GM21786 (cell line): ENCODE measurements at regions not wholly inside any gene's neighbourhood (a gene's known extent, or its start where the extent isn't known, plus 50 kb on each side); places are given as distances from the start of the nearest gene placed in this dataset.
A peak's percentile ranks its signal among the peaks of the same experiment; 100 is the strongest.

Experiments
- ATAC-seq: cut with Tn5 transposase; IDR thresholded peaks from one replicate; pipeline ENCODE4 v1.9.1; 2021; ENCODE audit not compliant: unreplicated experiment

GRCh38 chr7:46160861-46161260 is 239.8 kb upstream of the IGFBP3 start:
- ATAC-seq: no peak

DNA sequence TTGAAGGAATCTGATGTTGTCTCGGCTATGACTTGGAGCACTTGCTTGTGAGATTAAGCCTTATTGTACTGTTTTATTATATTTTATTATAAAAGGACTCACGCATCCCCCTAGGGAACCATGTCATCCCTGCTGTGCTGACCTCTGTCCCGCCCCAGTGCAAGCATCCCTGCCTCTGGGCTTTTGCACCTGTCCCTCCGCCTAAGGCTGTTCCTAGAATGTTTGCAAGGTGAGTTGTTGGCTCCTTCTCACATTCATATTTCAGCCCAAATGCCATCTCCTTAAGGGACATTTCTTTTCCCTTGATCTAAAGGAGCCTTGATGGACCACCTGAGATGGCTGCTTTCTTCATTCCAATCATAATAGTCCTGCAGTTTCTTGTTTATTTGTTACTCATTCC is 236.9 kb upstream of the IGFBP3 start:
- no peak for ATAC-seq

- ATAC-seq: no peak
Observed at GRCh38 chr7:46157404-46157803, 236.3 kb upstream of the IGFBP3 start.

DNA sequence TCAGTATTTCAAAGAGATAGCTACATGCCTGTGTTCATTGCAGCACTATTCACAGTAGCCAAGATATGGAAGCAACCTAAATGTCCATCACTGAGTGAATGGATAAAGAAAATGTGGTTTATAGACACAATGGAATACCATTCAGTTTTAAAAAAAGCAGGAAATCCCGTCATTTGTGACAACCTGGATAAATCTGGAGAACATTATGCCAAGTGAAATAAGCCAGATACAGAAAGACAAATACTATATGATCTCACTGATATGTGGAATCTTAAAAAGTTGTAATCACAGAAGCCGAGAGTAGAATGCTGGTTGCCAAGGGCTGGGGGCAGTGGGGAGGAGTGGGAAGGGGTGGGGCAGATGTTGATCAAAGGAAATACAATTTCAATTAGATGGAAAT is 235.8 kb upstream of the IGFBP3 start:
- ATAC-seq: no peak

DNA sequence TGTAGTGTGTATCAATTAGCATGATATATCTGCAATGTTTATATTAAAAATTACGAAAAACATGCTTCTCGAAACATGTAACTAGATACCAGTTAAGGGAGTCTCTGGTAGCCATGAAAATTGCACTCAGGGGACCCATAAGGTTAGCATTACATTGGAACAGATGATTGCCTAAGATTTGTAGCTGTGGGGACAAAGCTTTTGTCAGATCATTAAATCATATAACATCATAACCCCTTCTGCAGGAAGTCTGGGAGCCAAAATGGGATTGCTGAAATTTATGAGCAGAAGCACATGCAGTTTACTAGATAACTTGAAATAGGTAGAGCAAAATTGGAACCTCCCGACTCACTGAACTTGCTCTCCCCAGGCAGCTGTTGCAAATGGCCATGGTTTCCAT is 235.0 kb upstream of the IGFBP3 start:
- ATAC-seq: no peak

- ATAC-seq: no peak
Observed at GRCh38 chr7:46155367-46155766, 234.3 kb upstream of the IGFBP3 start.

GRCh38 chr7:46153951-46154787 is 233.1 kb upstream of the IGFBP3 start:
- ATAC-seq: peak; percentile 84

DNA sequence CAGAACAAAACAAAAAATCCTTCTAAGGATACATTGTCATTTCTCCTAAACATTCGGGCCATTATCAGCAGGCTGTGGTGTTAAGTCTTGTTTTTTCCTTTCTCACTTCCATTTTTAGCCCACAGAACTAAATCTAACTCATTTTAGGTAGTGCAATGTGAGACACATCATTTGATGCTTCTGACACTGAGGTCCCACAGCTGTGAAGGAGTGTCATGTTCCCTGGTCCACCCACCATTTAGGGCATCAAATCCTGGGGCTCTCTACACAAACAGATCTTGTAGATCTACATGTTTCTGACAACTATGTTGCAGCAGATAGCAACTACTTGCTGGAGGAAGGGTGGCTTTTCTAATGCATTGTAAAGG is 232.5 kb upstream of the IGFBP3 start:
- peak; percentile 38 for ATAC-seq

GRCh38 chr7:46152696-46153095 is 231.6 kb upstream of the IGFBP3 start:
- ATAC-seq: no peak

DNA sequence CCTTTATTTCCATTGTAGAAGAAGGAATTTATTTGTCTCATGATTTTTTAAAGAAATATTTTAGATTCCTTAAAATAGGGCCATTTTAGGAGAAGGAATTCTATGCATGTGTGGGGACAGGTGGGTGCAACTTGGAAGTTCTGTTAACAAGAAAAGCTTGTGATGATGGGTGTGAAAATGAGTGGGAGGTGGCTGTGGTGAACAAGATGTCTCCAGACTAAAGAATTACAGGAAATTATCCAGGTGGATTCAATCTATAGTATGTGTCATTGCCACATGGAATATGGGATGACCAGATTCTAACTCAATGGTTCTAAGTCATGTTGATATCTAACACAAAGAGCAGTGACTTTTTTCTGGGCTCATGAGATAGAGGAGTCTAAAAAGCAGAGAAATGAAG is 229.6 kb upstream of the IGFBP3 start:
- ATAC-seq: no peak

- ATAC-seq: no peak
Observed at GRCh38 chr7:46150202-46150601, 229.1 kb upstream of the IGFBP3 start.

GRCh38 chr7:46147871-46148270 is 226.8 kb upstream of the IGFBP3 start:
- no peak for ATAC-seq

- no peak for ATAC-seq
Observed at GRCh38 chr7:46146454-46147255, 225.6 kb upstream of the IGFBP3 start.

DNA sequence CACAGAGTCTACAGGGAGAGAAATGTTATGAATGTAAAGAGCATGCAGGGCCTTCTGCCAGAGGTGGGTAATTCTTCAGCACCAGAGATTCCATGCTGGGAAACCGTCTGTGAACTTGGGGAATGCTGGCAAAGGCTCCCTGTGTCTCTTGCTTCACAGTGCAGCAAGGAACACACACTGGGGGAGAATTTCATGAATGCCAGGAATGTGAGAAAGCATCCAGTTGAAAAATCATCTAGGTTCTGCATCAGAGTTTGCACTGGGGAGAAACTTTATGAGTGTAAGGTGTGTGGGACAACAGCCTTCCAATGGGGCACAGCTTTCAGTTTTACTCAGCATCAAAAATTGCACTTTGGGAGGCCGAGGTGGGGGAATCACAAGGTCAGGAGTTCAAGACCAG is 224.3 kb upstream of the IGFBP3 start:
- no peak for ATAC-seq

GRCh38 chr7:46143949-46144917 is 223.2 kb upstream of the IGFBP3 start:
- no peak for ATAC-seq

DNA sequence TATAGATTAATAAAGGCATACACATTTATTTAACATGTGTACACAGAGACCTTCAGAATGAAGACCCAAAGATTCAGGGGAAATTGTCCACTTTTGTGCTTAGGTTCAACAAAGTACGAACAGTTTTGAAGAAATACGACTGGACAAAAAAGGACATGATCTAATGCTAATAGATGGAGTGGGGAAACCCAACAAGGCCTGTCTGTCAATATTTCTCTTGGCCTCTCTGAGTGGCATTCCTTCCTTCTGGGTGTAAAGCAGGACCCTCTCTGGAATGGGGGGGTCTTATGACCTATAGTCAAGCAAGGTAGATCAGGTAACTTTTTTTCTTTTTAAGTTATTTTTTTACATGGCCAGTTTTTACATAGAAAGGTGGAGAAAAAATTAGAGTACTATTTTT is 222.3 kb upstream of the IGFBP3 start:
- no peak for ATAC-seq

- peak; percentile 91 for ATAC-seq
Observed at GRCh38 chr7:46139079-46139478, 218.0 kb upstream of the IGFBP3 start.

GRCh38 chr7:46137725-46138124 is 216.7 kb upstream of the IGFBP3 start:
- no peak for ATAC-seq

DNA sequence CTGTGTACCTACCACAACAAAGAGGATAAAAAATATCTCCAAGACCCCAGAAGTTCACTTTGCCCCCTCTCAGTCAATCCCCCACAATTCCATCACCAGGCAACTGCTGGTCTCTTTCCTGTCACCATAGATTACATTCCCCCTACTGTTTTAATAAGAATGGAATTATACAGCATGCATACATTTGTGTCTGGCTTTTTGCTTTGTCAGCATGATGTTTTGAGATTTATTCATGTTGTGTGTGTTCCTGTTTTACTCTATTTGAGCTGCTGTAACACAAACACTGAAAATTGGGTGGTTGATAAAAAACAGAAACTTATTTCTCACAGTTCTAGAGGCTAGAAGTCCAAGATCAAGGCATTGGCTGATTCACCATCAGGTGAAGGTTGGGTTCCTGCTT is 214.5 kb upstream of the IGFBP3 start:
- no peak for ATAC-seq

DNA sequence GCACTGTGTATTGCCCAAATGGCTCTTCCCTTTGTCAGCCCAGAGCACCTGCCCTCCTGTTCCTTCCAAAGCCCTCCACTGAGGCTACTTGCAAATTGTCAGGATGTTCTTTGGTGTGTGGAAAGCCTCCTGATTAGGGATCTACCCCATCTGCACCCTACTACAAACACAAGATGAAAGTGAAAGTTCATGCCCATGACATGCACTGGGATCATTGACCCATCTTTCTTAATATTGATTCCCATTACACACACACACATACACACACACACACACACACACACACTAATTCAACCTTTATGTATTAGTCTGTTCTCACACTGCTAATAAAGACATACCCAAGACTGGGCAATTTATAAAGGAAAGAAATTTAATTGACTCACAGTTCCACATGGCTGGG is 213.7 kb upstream of the IGFBP3 start:
- ATAC-seq: no peak

DNA sequence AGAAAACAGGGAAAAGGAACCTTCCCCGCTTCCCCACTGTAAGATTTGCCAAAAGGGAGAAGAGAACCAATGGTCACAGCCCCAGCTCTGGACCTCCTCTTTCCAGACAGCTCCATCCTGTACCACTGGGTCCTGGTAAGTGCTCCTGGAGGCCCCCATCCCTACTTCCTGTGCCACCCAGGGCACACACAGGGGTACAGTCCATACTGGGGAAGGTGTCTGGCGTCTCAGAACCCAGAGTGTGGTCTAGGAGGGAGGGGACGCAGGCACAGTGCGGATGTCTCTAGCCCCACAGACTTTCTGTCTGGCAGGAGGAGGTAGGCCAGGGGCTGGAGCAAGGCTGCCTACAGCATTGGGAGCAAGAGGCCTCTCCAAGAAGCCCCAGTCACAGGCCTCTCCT is 213.3 kb upstream of the IGFBP3 start:
- ATAC-seq: no peak
